Activated naive CD8-positive, alpha-beta T cell treated with anti-CD3 and anti-CD28 coated beads, Interleukin-2, amount 10 ng/mL, durations not matched to agents 7 days and 5 days (primary cell): ENCODE measurements at regions not wholly inside any gene's neighbourhood (a gene's known extent, or its start where the extent isn't known, plus 50 kb on each side); places are given as distances from the start of the nearest gene placed in this dataset.

Source experiments
- ATAC-seq: fragments of 150-1000 bp; cut with Tn5 transposase; one replicate; pipeline ENCODE4 v1.10.0; 2021; ENCODE audit warnings: low read depth, moderate library complexity
- POLR2A ChIA-PET: fragments of 350-600 bp; sonication (Branson Sonifier 250); formaldehyde crosslinking; loops from one replicate; lab custom pipeline; 2021; ENCODE audit warnings: antibody characterized with exemption; lab: Charles Lee
- DNase-seq: peaks from one replicate; pipeline ENCODE4 v3.0.0; 2021
- H3K27ac Mint-ChIP-seq: one replicate; pipeline ENCODE4 v1.8.0; 2022; ENCODE audit warnings: mild to moderate bottlenecking, mixed read lengths
- H3K27me3 Mint-ChIP-seq: one replicate; pipeline ENCODE4 v1.8.0; 2022; ENCODE audit warnings: mild to moderate bottlenecking, moderate library complexity, mixed read lengths
- H3K36me3 Mint-ChIP-seq: one replicate; pipeline ENCODE4 v1.8.0; 2021; ENCODE audit warnings: mild to moderate bottlenecking, mixed read lengths
- H3K4me1 Mint-ChIP-seq: one replicate; pipeline ENCODE4 v1.8.0; 2021; ENCODE audit warnings: mixed read lengths
- H3K4me3 Mint-ChIP-seq: one replicate; pipeline ENCODE4 v1.8.0; 2022; ENCODE audit warnings: mild to moderate bottlenecking, moderate library complexity, mixed read lengths
- H3K9me3 Mint-ChIP-seq: one replicate; pipeline ENCODE4 v1.8.0; 2021; ENCODE audit warnings: mixed read lengths

DNA sequence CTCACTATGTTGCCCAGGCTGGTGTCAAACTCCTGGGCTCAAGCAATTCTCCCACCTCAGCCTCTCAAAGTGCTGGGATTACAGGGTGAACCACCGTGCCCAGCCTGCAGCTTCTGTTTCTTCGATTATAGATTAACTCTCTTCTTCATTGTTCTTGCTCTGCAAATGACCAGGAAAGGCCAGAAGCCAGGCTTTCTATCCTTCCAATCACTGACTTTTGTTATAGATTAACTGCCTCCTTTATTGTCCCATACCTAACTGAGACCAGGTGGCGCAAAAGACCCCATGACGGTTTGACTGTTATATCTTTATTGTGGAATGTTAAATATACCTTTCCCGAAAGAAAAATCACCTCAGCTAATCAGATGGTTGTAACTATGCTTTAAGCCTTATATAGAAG lies 196.9 kb downstream of the MREG start:
- H3K27me3 Mint-ChIP-seq, result peaks cover 6% of the 10 kb centered on the region

DNA sequence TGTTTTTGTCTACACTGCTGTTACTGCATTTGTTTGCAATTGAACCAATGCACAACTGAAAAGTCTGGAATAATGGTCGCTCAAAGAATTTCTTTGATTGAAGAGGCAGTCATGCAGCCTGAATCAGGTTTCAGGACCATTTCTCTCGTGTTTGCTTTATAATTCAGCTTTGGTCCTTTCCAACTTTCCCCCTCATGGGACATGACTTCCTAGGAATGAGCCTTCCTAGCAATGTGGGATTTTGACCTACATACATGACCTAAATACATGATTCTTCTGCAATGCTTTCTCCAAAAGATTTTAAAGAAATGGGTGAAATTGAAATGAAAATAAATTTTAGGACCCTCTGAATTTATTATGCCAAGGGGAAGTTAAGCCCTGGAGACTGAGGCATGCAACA lies 197.4 kb downstream of the MREG start:
- no peak overlapping the region for H3K27ac Mint-ChIP-seq

More for the DNA sequence above, 196.9 kb downstream of the MREG start:
- POLR2A ChIA-PET, result no interaction called here
- H3K9me3 Mint-ChIP-seq, result peaks cover 5% of the 10 kb centered on the region
- H3K36me3 Mint-ChIP-seq, result peaks cover 4% of the 10 kb centered on the region
- DNase-seq (no peak), ATAC-seq (no peak)
- H3K4me1 Mint-ChIP-seq, result peaks cover 11% of the 10 kb centered on the region
- H3K4me3 Mint-ChIP-seq, result no peak overlapping the region
- H3K27ac Mint-ChIP-seq, result no peak overlapping the region

DNA sequence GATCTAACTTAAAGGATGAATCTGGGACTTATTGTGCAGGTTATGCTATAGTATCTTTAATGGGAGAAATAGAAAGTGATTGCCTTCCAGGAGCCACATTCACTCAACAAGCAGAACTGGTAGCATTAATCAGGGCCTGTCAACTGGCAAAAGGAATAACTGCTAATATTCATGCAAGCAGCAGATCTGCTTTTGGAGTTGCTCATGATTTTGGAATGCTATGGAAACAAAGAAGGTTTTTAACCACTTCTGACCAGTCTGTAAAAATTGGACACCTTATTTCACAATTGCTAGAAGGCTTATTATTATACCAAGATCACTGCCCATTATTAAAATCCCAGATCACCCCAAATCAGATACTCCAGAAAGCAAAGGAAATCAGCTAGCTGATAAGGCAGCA lies 200.4 kb downstream of the MREG start:
- Mint-ChIP-seq H3K27ac (no peak overlapping the region), H3K4me3 (no peak overlapping the region), H3K4me1 (peaks cover 18% of the 10 kb centered on the region), H3K27me3 (peaks cover 8% of the 10 kb centered on the region), H3K36me3 (no peaks in the 10 kb centered on the region), H3K9me3 (peaks cover 2% of the 10 kb centered on the region)
- no peak for DNase-seq
- POLR2A ChIA-PET, result no interaction called here
- no peak for ATAC-seq

More for the DNA sequence above, 197.4 kb downstream of the MREG start:
- ATAC-seq (no peak), DNase-seq (no peak)
- H3K36me3 Mint-ChIP-seq, result peaks cover 1% of the 10 kb centered on the region
- POLR2A ChIA-PET, result no interaction called here
- no peak overlapping the region for H3K4me3 Mint-ChIP-seq
- H3K4me1 Mint-ChIP-seq, result peaks cover 16% of the 10 kb centered on the region
- H3K9me3 Mint-ChIP-seq, result peaks cover 5% of the 10 kb centered on the region
- peaks cover 6% of the 10 kb centered on the region for H3K27me3 Mint-ChIP-seq

DNA sequence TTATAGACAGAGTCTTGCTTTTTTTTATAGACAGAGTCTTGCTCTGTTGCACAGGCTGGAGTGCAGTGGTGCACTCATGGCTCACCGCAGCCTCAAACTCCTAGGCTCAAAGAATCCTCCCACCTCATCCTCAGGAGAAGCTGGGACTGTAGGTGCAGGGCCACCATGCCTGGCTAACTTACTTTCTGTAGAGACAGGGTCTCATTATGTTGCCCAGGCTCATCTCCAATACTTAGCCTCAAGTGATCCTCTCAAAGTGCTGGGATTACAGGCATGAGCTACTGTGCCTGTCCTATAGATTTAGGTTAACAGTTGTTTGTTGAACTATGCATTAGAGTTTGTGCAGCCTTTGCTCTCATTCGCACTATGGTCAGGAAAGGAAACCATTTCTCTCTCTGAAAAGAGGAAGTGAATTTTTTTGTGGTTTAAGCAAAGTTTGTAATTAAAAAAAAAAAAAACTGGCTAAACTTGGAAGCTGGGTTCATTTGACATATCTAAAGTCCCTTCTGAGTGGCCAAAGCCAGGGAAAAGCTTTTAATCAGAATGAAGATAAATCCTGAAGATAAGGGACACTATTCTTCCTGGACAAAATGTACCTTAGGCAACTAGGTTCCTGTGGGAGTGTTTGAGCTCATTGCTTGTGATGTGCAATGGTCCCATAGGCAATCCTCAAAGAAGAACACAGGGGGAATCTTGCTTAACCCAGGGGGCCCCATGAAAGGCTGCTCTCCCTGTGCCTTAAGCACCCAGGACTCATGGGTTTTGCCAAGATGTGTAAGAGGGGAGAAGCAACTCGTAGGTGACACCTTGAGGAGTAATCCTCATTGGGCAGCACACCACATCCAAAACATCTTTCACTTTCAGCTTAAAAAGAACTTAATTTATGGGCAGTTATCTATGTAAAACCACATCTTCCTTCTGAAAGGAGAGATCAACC lies 201.7 kb downstream of the MREG start:
- peak overlapping the region; percentile 88 for H3K27ac Mint-ChIP-seq
- peak overlapping the region; percentile 66 for H3K4me3 Mint-ChIP-seq
- POLR2A ChIA-PET, result interaction anchor here (1.2 to 1.3 kb wide), 2 partner anchors 19 to 61 kb away, joined by 3 to 4 read pairs; no protein-coding TSS in a partner anchor
- peak; percentile 83 for ATAC-seq
- peaks cover 9% of the 10 kb centered on the region for H3K27me3 Mint-ChIP-seq
- H3K4me1 Mint-ChIP-seq, result peaks cover 18% of the 10 kb centered on the region
- peaks cover 2% of the 10 kb centered on the region for H3K9me3 Mint-ChIP-seq
- DNase-seq, result no peak
- no peaks in the 10 kb centered on the region for H3K36me3 Mint-ChIP-seq

DNA sequence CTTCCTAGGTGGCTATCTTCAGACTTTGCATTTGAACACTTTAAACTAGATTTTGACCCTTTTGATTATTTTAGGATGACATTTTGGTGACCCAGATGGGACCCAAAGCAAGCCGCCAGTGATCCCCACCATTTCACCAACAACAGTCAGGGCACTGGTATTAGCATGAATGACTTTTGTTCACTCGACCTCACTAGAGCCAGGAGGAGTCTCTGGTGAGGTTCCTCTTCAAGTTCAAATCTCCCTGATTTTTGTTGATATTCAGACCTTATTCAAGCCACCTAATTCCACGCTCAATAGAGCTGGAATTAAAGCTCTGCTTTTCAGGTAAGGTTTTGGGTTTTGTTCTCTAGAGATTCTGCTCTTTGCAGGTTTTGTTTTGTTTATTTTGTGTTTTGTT lies 202.3 kb downstream of the MREG start:
- peak overlapping the region; percentile 66 for H3K4me3 Mint-ChIP-seq
- H3K36me3 Mint-ChIP-seq, result no peaks in the 10 kb centered on the region
- no peak for DNase-seq
- ATAC-seq, result no peak
- H3K9me3 Mint-ChIP-seq, result peaks cover 2% of the 10 kb centered on the region
- H3K27ac Mint-ChIP-seq, result peak overlapping the region; percentile 88
- POLR2A ChIA-PET, result interaction anchor here (1.2 kb wide), 1 partner anchor 20 kb away, joined by 4 read pairs; no protein-coding TSS in a partner anchor
- H3K27me3 Mint-ChIP-seq, result peaks cover 14% of the 10 kb centered on the region
- H3K4me1 Mint-ChIP-seq, result peaks cover 18% of the 10 kb centered on the region

DNA sequence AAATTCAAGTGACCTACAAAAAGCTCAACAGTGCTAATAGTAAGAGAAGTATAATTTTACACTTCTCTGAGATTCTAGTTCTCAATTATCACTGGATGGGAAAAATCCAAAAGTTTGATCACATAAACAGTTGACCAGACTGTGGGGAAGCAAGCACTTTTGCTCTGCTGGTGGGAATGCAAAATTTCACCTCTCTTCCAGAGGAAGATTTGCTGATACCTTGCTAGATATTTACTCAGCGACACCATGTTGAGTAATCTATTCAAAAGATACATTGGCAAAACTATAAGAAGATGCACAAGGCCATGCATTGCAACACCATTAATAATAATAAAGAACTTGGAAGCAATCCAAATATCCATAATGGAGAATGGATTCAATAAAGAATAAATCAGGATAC lies 204.4 kb downstream of the MREG start:
- Mint-ChIP-seq H3K27me3 (peaks cover 14% of the 10 kb centered on the region), H3K9me3 (no peaks in the 10 kb centered on the region), H3K4me3 (no peak overlapping the region), H3K36me3 (no peaks in the 10 kb centered on the region), H3K27ac (no peak overlapping the region), H3K4me1 (peaks cover 18% of the 10 kb centered on the region)
- POLR2A ChIA-PET, result no interaction called here
- DNase-seq, result no peak
- no peak for ATAC-seq

DNA sequence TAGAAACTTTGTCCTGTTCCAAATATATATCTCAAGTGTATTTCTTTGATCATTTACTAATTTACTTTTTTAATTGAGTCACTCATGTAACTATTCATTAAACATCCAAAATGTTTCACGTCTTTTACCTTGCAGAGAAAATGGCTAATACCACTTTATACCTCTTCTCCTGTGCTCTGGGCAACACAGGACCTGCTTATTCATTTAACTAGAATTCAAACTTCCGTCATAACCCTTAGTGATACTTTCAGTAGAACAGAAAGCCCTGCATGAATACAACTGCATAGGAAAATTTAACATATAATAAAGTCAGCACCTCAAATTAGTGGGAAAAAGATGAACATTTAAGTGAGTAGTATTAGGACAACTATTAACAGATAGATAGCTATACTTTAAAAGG lies 205.2 kb downstream of the MREG start:
- H3K36me3 Mint-ChIP-seq, result no peaks in the 10 kb centered on the region
- ATAC-seq (no peak), DNase-seq (no peak)
- peaks cover 18% of the 10 kb centered on the region for H3K4me1 Mint-ChIP-seq
- POLR2A ChIA-PET, result no interaction called here
- H3K9me3 Mint-ChIP-seq, result no peaks in the 10 kb centered on the region
- peaks cover 14% of the 10 kb centered on the region for H3K27me3 Mint-ChIP-seq
- no peak overlapping the region for H3K27ac Mint-ChIP-seq
- no peak overlapping the region for H3K4me3 Mint-ChIP-seq

DNA sequence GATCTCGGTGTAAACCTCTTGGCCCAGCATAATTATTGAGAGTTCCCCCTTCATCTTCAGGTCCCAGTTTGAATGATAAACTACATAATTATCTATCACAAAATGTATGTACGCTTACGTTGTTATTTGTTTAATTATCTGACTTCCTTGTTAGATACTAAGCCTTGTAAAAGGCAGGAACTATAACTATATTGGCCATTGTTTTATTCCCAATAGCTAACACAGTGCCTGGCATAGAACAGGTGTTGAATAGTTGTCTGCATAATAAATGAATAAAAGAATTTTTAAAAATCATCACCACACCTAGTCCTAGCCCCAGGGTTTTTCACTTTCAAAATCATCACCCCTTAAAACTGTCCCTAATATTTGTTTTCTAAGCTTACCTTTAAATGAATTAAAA lies 207.9 kb downstream of the MREG start:
- H3K4me3 Mint-ChIP-seq, result no peak overlapping the region
- ATAC-seq (no peak), DNase-seq (no peak)
- H3K9me3 Mint-ChIP-seq, result no peaks in the 10 kb centered on the region
- no peak overlapping the region for H3K27ac Mint-ChIP-seq
- POLR2A ChIA-PET, result no interaction called here
- H3K4me1 Mint-ChIP-seq, result no peaks in the 10 kb centered on the region
- no peaks in the 10 kb centered on the region for H3K36me3 Mint-ChIP-seq
- peaks cover 14% of the 10 kb centered on the region for H3K27me3 Mint-ChIP-seq

DNA sequence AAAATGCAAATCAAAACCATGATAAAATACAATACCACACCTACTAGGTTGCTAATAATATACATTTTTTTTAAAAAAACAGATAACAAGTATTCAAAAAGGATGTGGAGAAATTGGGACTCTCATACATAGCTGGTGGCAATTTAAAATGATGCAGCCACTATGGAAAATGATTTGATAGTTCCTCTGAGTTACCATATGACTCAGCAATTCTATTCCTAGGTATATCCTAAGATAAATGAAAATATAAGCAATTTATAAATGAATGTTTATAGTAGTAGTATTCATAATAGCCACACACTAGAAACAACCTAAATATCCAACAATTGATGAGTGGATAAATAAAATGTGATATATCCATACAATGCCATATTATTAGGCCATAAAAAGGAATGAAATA lies 210.2 kb downstream of the MREG start:
- ATAC-seq, result no peak
- no peaks in the 10 kb centered on the region for H3K9me3 Mint-ChIP-seq
- peaks cover 16% of the 10 kb centered on the region for H3K27me3 Mint-ChIP-seq
- no peaks in the 10 kb centered on the region for H3K36me3 Mint-ChIP-seq
- no peak overlapping the region for H3K27ac Mint-ChIP-seq
- H3K4me3 Mint-ChIP-seq, result no peak overlapping the region
- POLR2A ChIA-PET, result no interaction called here
- no peak for DNase-seq
- no peaks in the 10 kb centered on the region for H3K4me1 Mint-ChIP-seq

DNA sequence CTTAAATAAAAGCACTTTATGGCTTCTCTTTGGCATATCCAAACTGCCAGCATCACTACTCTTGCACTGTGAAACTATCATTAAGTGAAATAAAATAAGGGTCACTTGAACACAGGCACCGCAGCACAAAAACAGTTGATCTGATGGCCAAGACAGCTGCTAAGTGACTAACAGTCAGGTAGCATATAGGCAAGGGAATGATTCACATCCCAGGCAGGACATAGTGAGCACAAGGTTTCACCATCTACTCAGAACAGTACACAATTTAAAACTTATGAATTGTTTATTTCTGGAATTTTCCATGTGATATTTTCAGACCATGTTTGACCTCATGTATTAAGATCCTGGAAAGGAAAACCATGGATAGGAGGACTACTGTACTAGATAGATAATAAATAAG lies 214.2 kb downstream of the MREG start:
- Mint-ChIP-seq H3K27ac (no peak overlapping the region), H3K4me3 (no peak overlapping the region), H3K27me3 (peaks cover 5% of the 10 kb centered on the region), H3K36me3 (peaks cover 2% of the 10 kb centered on the region), H3K9me3 (no peaks in the 10 kb centered on the region), H3K4me1 (peaks cover 7% of the 10 kb centered on the region)
- ATAC-seq, result no peak
- no peak for DNase-seq
- POLR2A ChIA-PET, result no interaction called here

DNA sequence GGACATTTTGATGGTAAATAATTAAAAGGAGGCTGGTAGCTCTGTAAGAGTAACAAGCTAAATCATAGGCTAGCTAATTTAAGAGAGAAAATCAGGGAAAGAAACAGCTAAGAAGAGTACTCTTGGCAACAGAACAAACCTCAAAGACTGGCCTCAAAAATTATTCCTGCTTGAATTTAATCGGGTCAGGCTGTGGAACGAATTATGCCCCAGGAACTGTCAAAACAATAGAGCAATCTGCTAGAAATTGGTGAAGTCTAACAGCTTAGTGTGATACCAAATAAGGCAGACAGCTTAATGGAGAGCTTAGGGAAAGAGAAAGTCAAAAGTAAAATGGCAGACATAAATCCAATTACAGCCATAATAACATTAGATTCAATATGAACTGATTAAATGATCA lies 215.7 kb downstream of the MREG start:
- no peak for DNase-seq
- Mint-ChIP-seq H3K36me3 (peaks cover 2% of the 10 kb centered on the region), H3K27me3 (peaks cover 5% of the 10 kb centered on the region), H3K4me3 (no peak overlapping the region), H3K27ac (no peak overlapping the region), H3K4me1 (peaks cover 8% of the 10 kb centered on the region), H3K9me3 (no peaks in the 10 kb centered on the region)
- POLR2A ChIA-PET, result no interaction called here
- no peak for ATAC-seq

DNA sequence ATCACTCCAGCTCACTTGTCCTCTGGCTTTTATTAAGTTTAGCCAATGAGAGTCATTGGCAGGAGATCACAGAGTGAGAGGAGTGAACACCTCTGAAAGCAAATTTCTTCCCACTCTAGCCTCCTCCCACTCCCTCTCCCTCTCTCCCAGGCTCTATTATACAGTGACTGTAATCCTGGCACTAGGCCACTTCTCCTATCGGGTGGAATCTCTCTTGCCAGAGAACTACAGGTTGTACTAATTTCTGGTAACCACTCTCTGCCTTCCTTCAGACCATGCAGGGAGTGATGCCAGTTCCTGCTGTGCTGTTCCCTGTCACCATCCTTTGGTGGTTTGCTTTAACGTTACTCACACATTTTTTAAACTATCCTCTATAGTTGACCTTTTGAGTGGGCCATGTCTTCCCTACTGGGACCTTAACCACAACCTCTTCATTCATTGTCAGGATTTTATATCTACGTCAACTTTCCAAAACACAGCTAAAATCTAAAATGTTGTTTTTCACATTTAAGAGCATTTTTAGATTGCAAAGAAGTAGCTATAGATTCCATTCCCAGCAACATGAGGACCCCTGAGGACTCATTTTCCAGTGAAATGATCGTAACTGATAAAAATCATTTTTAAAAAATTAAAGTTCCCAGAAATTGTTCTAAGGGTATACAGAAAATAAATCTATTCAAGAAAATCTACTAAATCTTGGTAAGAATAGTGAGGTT lies 217.1 kb downstream of the MREG start:
- ATAC-seq (peak; percentile 80), DNase-seq (no peak)
- Mint-ChIP-seq H3K27ac (peak overlapping the region; percentile 66), H3K36me3 (peaks cover 2% of the 10 kb centered on the region), H3K4me3 (peak overlapping the region; percentile 16), H3K27me3 (peaks cover 5% of the 10 kb centered on the region), H3K9me3 (no peaks in the 10 kb centered on the region), H3K4me1 (peaks cover 8% of the 10 kb centered on the region)
- POLR2A ChIA-PET, result no interaction called here

DNA sequence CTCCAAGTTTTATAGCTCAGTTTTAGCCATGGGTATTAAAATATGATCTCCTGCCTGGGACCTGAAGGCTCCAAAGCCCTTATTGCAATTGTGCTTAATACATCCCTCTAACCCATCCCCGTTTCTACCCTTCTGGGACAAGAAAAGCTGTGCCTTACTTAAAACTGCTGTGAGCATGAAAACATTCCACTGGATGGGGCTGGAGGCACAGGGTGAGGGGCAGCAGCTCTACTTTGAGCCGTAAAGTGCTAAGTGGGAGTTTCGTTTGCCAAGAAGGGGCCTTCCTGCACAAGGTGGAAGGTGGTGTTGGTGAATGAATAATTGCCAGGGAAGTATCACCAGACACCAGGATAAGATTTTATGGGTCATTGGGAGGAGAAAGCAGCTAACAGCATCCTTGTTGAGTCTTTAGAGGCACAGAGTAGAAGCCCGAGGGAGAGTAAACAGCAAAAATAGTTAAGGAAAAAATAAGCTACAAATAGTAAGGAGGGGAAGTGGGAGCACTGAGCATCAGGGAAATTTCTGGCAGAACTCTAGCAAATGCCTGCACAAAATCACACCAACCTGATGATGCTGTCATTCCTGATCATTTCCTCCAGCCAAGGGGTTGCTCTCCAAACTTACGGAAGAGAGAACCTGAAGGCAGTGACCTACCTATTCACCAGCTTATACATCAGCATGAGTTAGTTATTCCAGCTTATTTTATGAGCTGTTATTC lies 218.4 kb downstream of the MREG start:
- Mint-ChIP-seq H3K27ac (no peak overlapping the region), H3K9me3 (no peaks in the 10 kb centered on the region), H3K27me3 (peaks cover 2% of the 10 kb centered on the region), H3K36me3 (peaks cover 2% of the 10 kb centered on the region), H3K4me1 (peaks cover 8% of the 10 kb centered on the region), H3K4me3 (no peak overlapping the region)
- ATAC-seq (no peak), DNase-seq (no peak)
- POLR2A ChIA-PET, result no interaction called here
